GM21360 (cell line): ENCODE measurements at regions not wholly inside any gene's neighbourhood (a gene's known extent, or its start where the extent isn't known, plus 50 kb on each side); places are given as distances from the start of the nearest gene placed in this dataset.
A peak's percentile ranks its signal among the peaks of the same experiment; 100 is the strongest.
"Not testable (repeated sequence)": the region's sequence is repeated elsewhere in the genome, so short reads cannot be mapped to it uniquely, and the experiment has no call there.

Source experiments
- ATAC-seq: cut with Tn5 transposase; IDR thresholded peaks from one replicate; pipeline ENCODE4 v1.9.1; 2021; ENCODE audit warnings: mild to moderate bottlenecking, moderate library complexity; ENCODE audit not compliant: unreplicated experiment

DNA sequence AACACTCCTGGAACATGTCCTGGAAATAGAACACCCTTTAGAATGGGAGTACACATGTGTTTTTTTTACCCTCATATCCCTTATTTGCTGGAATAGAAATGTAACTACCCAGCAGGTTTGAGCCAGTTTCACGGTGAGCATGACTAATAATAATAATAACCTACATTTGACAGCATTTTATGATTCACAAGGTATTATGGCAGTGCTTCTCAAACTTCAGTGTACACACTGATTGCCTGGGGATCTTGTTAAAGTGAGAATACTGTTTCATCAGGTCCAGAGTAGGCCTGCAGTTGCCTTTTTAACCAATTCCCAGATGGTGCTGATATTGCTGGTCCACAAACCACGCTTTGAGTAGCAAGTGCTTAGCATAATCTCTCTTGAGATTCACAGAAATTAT is 63.9 kb downstream of the NFKBIZ start:
- no peak for ATAC-seq

DNA sequence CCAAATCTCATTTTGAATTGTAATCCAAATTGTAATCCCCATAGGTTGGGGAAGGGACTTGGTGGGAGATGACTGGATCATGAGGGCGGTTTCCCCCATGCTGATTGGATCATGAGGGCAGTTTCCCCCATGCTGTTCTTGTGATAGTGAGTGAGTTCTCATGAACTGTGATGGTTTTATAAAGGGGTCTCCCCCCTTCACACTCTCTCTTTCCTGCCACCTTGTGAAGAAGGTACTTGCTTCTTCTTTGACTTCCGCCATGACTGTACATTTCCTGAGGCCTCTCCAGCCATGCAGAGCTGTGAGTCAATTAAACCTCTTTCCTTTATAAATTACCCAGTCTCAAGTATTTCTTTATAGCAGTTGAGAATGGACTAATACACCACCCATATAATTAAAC is 68.4 kb downstream of the NFKBIZ start:
- not testable (repeated sequence) for ATAC-seq

DNA sequence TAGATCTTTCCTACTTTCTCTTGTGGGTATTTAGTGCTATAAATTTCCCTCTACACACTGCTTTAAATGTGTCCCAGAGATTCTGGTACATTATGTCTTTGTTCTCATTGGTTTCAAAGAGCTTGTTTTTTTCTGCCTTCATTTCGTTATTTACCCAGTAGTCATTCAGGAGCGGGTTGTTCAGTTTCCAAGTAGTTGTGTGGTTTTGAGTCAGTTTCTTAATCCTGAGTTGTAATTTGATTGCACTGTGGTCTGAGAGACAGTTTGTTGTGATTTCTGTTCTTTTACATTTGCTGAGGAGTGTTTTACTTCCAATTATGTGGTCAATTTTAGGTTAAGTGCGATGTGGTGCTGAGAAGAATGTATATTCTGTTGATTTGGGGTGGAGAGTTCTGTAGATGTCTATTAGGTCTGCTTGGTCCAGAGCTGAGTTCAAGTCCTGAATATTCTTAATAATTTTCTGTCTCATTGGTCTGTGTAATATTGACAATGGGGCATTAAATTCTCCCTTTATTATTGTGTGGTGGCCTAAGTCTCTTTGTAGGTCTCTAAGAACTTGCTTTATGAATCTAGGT is 72.9 kb downstream of the NFKBIZ start:
- ATAC-seq, result not testable (repeated sequence)

- not testable (repeated sequence) for ATAC-seq
Measured at GRCh38 chr3:101924621-101925020, 75.3 kb downstream of the NFKBIZ start.

DNA sequence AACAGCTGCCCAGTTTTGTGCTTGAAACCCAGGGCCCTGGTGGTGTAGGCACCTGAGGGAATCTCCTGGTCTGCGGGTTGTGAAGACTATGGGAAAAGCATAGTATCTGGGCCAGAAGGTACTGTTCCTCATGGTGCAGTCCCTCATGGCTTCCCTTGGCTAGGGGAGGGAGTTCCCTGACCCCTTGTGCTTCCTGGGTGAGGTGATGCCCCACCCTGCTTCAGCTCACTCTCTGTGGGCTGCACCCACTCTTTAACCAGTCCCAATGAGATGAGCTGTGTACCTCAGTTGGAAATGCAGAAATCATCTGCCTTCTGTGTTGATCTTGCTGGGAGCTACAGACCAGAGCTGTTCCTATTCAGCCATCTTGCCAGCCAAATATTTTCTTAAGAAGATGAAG is 75.8 kb downstream of the NFKBIZ start:
- ATAC-seq, result not testable (repeated sequence)

DNA sequence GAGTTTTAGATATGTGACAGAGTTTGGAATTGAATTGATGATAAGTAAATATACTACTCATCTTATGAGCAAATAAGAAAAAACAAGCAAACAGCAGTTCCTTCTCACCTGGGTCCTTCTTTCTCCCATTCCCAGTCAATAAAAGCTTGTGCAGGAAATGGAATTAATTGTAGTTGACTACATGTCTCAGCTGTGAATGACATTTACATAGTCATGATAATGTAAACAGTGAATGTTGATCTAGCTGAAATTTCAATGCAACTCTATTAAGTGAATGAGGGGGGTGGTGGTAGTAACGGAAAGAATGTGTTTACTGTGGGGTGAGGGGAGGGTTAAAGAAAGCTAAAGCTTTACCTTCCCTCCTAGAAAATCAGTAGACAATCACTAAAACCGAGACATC is 76.2 kb downstream of the NFKBIZ start:
- ATAC-seq, result no peak

DNA sequence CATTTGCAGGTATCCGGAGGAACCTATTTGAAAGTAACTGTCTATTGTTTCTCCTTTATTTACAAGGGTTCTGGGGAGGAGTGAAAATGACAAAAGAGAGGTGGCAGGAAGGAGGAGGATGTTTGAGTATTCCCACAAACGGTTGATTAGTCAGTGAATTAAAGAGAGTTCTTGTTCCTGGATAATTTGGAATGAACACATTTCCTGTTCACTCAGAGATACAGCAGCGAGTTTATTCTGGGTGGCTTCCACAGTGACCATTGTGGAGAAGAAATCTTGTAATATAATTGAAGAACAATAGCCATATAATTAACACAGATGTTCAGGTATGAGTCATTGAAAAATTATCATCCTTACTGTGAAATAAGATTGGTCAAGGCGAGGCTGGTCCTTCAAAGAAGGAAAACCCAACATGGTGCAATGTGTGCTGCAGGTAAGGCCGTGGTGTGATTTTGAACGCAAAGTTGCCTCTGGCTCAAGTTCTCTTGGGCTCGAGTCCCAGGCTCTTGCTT is 77.3 kb downstream of the NFKBIZ start:
- no peak for ATAC-seq

DNA sequence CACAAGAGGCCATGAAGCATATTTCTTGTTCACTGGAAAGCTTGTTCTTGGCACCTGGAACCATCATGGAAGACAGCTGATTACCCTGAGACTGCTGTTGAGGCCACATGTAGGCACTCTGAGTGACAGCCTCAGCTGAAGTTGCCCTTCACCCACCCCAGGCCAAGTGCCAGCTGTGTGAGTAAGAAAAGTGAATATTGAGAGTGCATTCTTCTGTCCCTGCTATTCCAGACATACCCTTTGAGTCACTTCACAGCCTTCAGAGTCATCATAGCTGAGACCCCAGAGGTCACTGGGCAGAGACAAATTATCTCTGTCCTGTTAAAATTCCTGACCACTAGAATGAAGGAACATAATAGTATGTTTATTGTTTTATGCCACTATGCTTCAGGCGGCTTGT is 79.6 kb downstream of the NFKBIZ start:
- ATAC-seq, result no peak

GRCh38 chr3:101931081-101931480 is 81.8 kb downstream of the NFKBIZ start:
- no peak for ATAC-seq

DNA sequence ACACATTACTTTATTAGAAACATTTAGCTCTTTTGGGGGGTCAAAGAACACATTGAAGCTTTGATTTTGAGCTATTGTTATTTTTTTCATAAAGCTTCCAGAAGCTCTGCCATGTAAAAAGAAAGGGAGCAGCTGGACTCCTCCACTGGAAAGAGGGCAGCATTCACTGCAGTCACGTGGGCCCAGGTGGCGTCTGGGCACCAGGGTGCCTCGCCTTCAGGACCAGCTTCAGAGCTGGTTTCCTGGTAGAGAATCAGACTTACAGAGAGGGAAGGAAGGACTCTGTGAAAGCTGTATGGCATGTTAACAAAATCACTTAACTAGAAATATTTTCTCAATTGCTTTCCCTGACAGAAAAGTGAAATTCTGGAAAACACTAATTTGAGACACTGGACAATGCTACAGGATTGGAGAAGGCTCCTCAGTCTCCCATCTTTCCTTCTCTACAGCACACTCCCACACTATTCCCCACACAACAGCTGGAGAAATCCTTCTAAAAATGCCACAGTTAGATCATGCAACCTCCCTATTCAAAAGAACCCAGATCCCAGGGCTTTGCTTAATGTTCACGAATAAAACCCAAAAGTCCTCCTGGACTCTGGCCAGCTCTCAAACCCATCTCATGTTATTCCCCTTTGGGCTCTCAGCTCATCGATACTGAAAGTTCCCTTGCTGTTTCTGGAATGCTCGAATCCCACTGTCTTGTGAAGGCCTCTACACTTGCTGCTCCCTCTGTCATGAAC is 83.2 kb downstream of the NFKBIZ start:
- no peak for ATAC-seq

GRCh38 chr3:101936419-101937356 is 87.4 kb downstream of the NFKBIZ start:
- peak; percentile 87 for ATAC-seq

- peak; percentile 38 for ATAC-seq
Measured at GRCh38 chr3:101938262-101938847, 89.0 kb downstream of the NFKBIZ start.

GRCh38 chr3:101939361-101940049 is 90.2 kb downstream of the NFKBIZ start:
- no peak for ATAC-seq

DNA sequence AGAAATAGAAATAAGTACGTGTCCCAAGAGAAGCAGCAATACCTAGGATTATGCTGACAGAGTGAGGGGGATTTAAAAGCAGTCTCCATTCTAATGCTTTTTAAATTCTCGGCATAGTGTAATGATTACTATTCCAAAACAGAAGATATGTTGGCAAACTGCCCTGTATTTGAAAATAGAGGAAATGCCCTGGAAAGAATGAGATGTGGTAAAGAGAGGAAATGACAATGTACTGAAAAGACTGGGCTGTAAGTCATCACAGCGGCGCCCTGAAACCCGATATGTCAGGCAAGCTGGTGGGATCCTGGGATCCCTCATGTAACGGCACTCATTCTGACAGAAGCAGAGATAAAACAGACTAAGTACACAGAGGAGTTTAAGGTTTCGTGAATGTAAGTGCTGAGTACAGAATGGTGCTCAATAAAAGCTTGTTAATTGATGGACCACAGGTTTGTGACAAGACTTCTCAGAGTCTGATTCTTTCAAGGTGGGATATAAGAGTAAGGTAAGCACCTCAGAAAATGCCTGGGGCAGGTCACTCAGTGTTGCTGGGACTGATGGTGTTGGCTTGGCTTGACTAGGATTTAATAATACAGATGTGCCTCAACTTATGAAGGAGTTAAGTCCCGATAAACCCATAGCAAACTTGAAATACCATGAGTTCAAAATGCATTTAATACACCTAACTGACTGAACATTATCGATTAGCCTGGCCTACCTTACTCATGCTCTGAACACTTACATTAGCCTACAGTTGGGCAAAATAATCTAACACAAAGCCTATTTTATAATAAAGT is 91.4 kb downstream of the NFKBIZ start:
- ATAC-seq, result no peak

GRCh38 chr3:101941318-101942040 is 92.2 kb downstream of the NFKBIZ start:
- ATAC-seq, result peak; percentile 22

DNA sequence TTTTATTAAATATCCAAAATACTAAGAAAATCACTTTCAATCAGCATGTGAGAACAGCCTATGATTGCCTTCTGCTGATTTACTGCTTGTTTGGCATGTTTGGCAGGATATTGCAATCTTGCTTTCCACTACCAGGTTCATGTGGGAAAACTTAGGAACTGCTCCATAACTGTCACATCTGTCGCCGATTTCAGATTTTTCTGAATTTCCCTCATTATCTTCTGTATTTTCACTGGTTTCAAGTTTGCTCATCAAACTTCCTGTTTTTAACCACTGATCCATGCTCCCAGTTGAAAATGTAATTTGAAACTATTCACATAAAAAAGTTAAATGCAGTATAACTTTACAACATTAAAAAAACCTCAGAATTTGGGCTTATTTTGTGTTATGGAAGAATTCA is 93.0 kb downstream of the NFKBIZ start:
- ATAC-seq, result no peak

GRCh38 chr3:101943029-101943428 is 93.7 kb downstream of the NFKBIZ start:
- peak; percentile 46 for ATAC-seq

DNA sequence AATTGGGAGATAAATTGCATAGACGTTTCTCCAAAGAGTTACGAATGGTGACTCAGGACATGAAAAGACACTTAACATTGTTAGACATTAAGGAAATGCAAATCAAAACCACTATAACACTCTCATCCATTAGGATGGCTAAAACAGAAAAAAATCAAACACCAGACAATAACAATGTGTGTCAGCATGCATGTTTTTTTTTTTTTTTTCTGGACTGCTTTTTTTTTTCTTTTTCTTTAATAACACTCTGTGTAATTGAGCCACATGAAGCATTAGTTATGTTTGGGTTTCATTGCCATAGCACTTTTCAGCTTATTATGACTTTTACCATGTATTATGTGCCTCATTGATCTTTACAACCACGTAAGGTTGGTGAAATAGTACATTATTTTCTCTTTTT is 95.0 kb downstream of the NFKBIZ start:
- no peak for ATAC-seq

DNA sequence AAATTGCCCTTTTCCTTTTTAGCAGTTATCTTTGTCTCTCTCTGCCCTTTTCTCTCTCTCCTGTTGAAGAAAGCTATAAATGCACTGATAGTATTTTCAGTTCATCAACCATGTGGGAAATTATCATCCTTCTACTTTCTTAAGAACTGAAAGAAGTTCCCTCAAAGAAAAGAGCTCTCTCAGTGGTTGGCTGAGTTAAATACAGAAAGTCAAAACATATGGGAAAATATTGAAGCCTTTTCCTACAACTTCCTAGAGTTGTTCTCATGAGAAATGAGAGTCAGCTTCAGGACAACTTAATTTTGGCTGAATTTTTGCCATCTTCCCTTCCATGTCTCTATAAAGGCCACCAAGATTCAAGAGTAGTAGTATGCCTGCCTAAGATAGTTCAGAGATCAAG is 96.7 kb downstream of the NFKBIZ start:
- ATAC-seq, result no peak
